ENCODE measurements at regions not wholly inside any gene's neighbourhood (a gene's known extent, or its start where the extent isn't known, plus 50 kb on each side); places are given as distances from the start of the nearest gene placed in this dataset.

- in situ Hi-C loops (cut with MboI; ENCODE audit: low sequenced_read_pairs in 4 of 4) (no loop called here), intact Hi-C loops (cut with DNase I; ENCODE audit: low total_unique reads) (no loop called here)
- Histone ChIP-seq H3K27ac (peak overlapping the region in 2 of 4 donors; percentile 64 to 80), H3K9me3 (no peaks in the 10 kb centered on the region), H3K27me3 (no peaks in the 10 kb centered on the region), H3K36me3 (no peaks in the 10 kb centered on the region), H3K4me3 (no peak overlapping the region), H3K4me1 (peaks cover 0 to 26% of the 10 kb centered on the region in 2 donors)
- DNase-seq (no peak), ATAC-seq (peak in 1 of 2 donors; percentile 26)
- no peak for TF ChIP-seq POLR2A (IDR thresholded peaks at IDR 0.05)
- no peak for TF ChIP-seq CTCF (IDR thresholded peaks at IDR 0.05 in 4 of 5, conservative IDR thresholded peaks at IDR 0.05 in 1 of 5)
These were observed 116.8 kb upstream of the FAM78B start for GRCh38 chr1:166283600-166283999.

- ATAC-seq: no peak
- Histone ChIP-seq H3K4me3 (no peak overlapping the region), H3K9me3 (no peaks in the 10 kb centered on the region), H3K4me1 (no peaks in the 10 kb centered on the region), H3K36me3 (no peaks in the 10 kb centered on the region), H3K27ac (no peak overlapping the region), H3K27me3 (no peaks in the 10 kb centered on the region)
- intact Hi-C loops (cut with DNase I; ENCODE audit: low total_unique reads): no loop called here
- in situ Hi-C loops (cut with MboI; ENCODE audit: low sequenced_read_pairs in 4 of 4): no loop called here
- TF ChIP-seq CTCF (IDR thresholded peaks at IDR 0.05 in 4 of 5, conservative IDR thresholded peaks at IDR 0.05 in 1 of 5): no peak
- no peak for TF ChIP-seq POLR2A (IDR thresholded peaks at IDR 0.05)
- DNase-seq: no peak
These were observed 122.7 kb upstream of the FAM78B start for GRCh38 chr1:166289309-166290050.

GRCh38 chr1:166295656-166296055 is 128.9 kb upstream of the FAM78B start:
- ATAC-seq (peak in 1 of 2 donors; percentile 54), DNase-seq (no peak)
- intact Hi-C loops (cut with DNase I; ENCODE audit: low total_unique reads): no loop called here
- H3K4me1 ChIP-seq: no peaks in the 10 kb centered on the region
- TF ChIP-seq CTCF (IDR thresholded peaks at IDR 0.05 in 4 of 5, conservative IDR thresholded peaks at IDR 0.05 in 1 of 5) (no peak), POLR2A (IDR thresholded peaks at IDR 0.05) (no peak)
- no peaks in the 10 kb centered on the region for H3K27me3 ChIP-seq
- no peak overlapping the region for H3K4me3 ChIP-seq
- no peaks in the 10 kb centered on the region for H3K9me3 ChIP-seq
- no peaks in the 10 kb centered on the region for H3K36me3 ChIP-seq
- in situ Hi-C loops (cut with MboI; ENCODE audit: low sequenced_read_pairs in 4 of 4): no loop called here
- no peak overlapping the region for H3K27ac ChIP-seq

GRCh38 chr1:166297993-166298392 is 131.2 kb upstream of the FAM78B start:
- ATAC-seq (no peak), DNase-seq (no peak)
- Histone ChIP-seq H3K36me3 (no peaks in the 10 kb centered on the region), H3K27me3 (no peaks in the 10 kb centered on the region), H3K9me3 (no peaks in the 10 kb centered on the region), H3K27ac (no peak overlapping the region), H3K4me3 (no peak overlapping the region), H3K4me1 (no peaks in the 10 kb centered on the region)
- in situ Hi-C loops (cut with MboI; ENCODE audit: low sequenced_read_pairs in 4 of 4): no loop called here
- intact Hi-C loops (cut with DNase I; ENCODE audit: low total_unique reads): no loop called here
- TF ChIP-seq CTCF (IDR thresholded peaks at IDR 0.05 in 4 of 5, conservative IDR thresholded peaks at IDR 0.05 in 1 of 5) (no peak), POLR2A (IDR thresholded peaks at IDR 0.05) (no peak)

- intact Hi-C loops (cut with DNase I; ENCODE audit: low total_unique reads): no loop called here
- no peak for DNase-seq
- Histone ChIP-seq H3K27me3 (no peaks in the 10 kb centered on the region), H3K4me1 (no peaks in the 10 kb centered on the region), H3K36me3 (no peaks in the 10 kb centered on the region), H3K9me3 (no peaks in the 10 kb centered on the region), H3K4me3 (no peak overlapping the region), H3K27ac (no peak overlapping the region)
- in situ Hi-C loops (cut with MboI; ENCODE audit: low sequenced_read_pairs in 4 of 4): no loop called here
- no peak for ATAC-seq
- TF ChIP-seq POLR2A (IDR thresholded peaks at IDR 0.05): no peak
These were observed 134.0 kb upstream of the FAM78B start for GRCh38 chr1:166300767-166301166.

Measured in gastrocnemius medialis (tissue), 4 donors.